HEK293 (cell line): ENCODE measurements at regions not wholly inside any gene's neighbourhood (a gene's known extent, or its start where the extent isn't known, plus 50 kb on each side); places are given as distances from the start of the nearest gene placed in this dataset.

Source experiments
- CTCF ChIA-PET: fragments of 350-600 bp; formaldehyde crosslinking; extraction: SDS; loops from one replicate; lab custom pipeline; 2021; ENCODE audit warnings: antibody characterized with exemption; lab: Yijun Ruan, JAX
- POLR2A ChIA-PET: fragments of 300-600 bp; formaldehyde crosslinking; extraction: SDS; loops from one replicate; lab custom pipeline; 2020; ENCODE audit warnings: antibody characterized with exemption, inconsistent platforms; lab: Yijun Ruan, JAX
- H3K27ac ChIP-seq: fragments of 200-500 bp; sonication (Bioruptor generic); 2 replicates; pipeline ENCODE4 v1.5.1; 2014; ENCODE audit warnings: low read depth, low read length, control low read depth, inconsistent platforms; ENCODE audit errors: extremely low read depth
- H3K36me3 ChIP-seq, 2 experiments: fragments of 200-500 bp in 1 of 2; sonication (Bioruptor generic) in 1 of 2; 1 replicate in 1 of 2; 2 replicates in 1 of 2; pipeline ENCODE4 v1.5.1; 2014 to 2017; ENCODE audit warnings: inconsistent platforms in 2 of 2, low read length in 2 of 2; ENCODE audit not compliant: control insufficient read depth in 2 of 2, insufficient read depth in 1 of 2
- H3K4me1 ChIP-seq: fragments of 200-500 bp; sonication (Bioruptor generic); 2 replicates; pipeline ENCODE4 v1.5.1; 2014; ENCODE audit warnings: mild to moderate bottlenecking, low read length, inconsistent platforms; ENCODE audit not compliant: control insufficient read depth, insufficient read depth
- H3K4me3 ChIP-seq: 2 replicates; pipeline ENCODE4 v1.5.1; 2011; ENCODE audit warnings: low read depth, mild to moderate bottlenecking, control low read depth, low read length, moderate library complexity
- H3K9me3 ChIP-seq: fragments of 200-500 bp; sonication (Bioruptor generic); 2 replicates; pipeline ENCODE4 v1.5.1; 2014; ENCODE audit warnings: low read depth, low read length, inconsistent platforms; ENCODE audit not compliant: control insufficient read depth, insufficient read depth
- HOXA7 ChIP-seq: sonication (generic); formaldehyde crosslinking; IDR thresholded peaks from 2 replicates; pipeline ENCODE4 v1.8.1; 2022; ENCODE audit warnings: missing genetic modification reagents, borderline replicate concordance
- MYNN ChIP-seq: fragments of 450-650 bp; formaldehyde crosslinking; IDR thresholded peaks from 2 replicates; pipeline ENCODE4 v1.5.1; 2016; ENCODE audit warnings: missing biosample characterization, missing genetic modification characterization, borderline replicate concordance
- PRDM10 ChIP-seq: fragments of 450-650 bp; formaldehyde crosslinking; IDR thresholded peaks from 2 replicates; pipeline ENCODE4 v1.5.1; 2016; ENCODE audit warnings: missing biosample characterization, missing genetic modification characterization
- TSHZ1 ChIP-seq: fragments of 450-650 bp; formaldehyde crosslinking; IDR thresholded peaks from 2 replicates; pipeline ENCODE4 v1.5.1; 2016; ENCODE audit warnings: missing biosample characterization, missing genetic modification characterization, borderline replicate concordance
- ZBTB49 ChIP-seq: fragments of 450-650 bp; formaldehyde crosslinking; IDR thresholded peaks from 2 replicates; pipeline ENCODE4 v1.5.1; 2016; ENCODE audit warnings: missing biosample characterization, missing genetic modification characterization, low read depth
- ZFP69B ChIP-seq: fragments of 450-650 bp; formaldehyde crosslinking; IDR thresholded peaks from 2 replicates; pipeline ENCODE4 v1.5.1; 2016; ENCODE audit warnings: missing biosample characterization, missing genetic modification characterization
- ZIC2 ChIP-seq: fragments of 450-650 bp; formaldehyde crosslinking; IDR thresholded peaks from 2 replicates; pipeline ENCODE4 v1.5.1; 2016; ENCODE audit warnings: missing biosample characterization, missing genetic modification characterization
- ZNF157 ChIP-seq: fragments of 450-650 bp; formaldehyde crosslinking; IDR thresholded peaks from 2 replicates; pipeline ENCODE4 v1.5.1; 2016; ENCODE audit warnings: missing biosample characterization, missing genetic modification characterization
- ZNF26 ChIP-seq: fragments of 450-650 bp; formaldehyde crosslinking; IDR thresholded peaks from 2 replicates; pipeline ENCODE4 v1.5.1; 2016; ENCODE audit warnings: missing biosample characterization, missing genetic modification characterization
- ZNF311 ChIP-seq: fragments of 450-650 bp; formaldehyde crosslinking; IDR thresholded peaks from 2 replicates; pipeline ENCODE4 v1.5.1; 2017; ENCODE audit warnings: missing biosample characterization, missing genetic modification characterization, borderline replicate concordance
- ZNF391 ChIP-seq: fragments of 450-650 bp; formaldehyde crosslinking; IDR thresholded peaks from 2 replicates; pipeline ENCODE4 v1.5.1; 2016; ENCODE audit warnings: low read depth, missing biosample characterization, missing genetic modification characterization, borderline replicate concordance
- ZNF404 ChIP-seq: fragments of 450-650 bp; formaldehyde crosslinking; IDR thresholded peaks from 2 replicates; pipeline ENCODE4 v1.5.1; 2017; ENCODE audit warnings: missing biosample characterization, missing genetic modification characterization
- ZNF433 ChIP-seq: fragments of 450-650 bp; formaldehyde crosslinking; IDR thresholded peaks from 2 replicates; pipeline ENCODE4 v1.5.1; 2016; ENCODE audit warnings: missing biosample characterization, missing genetic modification characterization, low read depth
- ZNF621 ChIP-seq: fragments of 450-650 bp; formaldehyde crosslinking; IDR thresholded peaks from 2 replicates; pipeline ENCODE4 v1.5.1; 2017; ENCODE audit warnings: missing biosample characterization, missing genetic modification characterization
- ZNF660 ChIP-seq: fragments of 450-650 bp; IDR thresholded peaks from 2 replicates; pipeline ENCODE4 v1.5.1; 2018; ENCODE audit warnings: missing biosample characterization, mild to moderate bottlenecking, missing genetic modification characterization
- ZNF692 ChIP-seq: fragments of 450-650 bp; formaldehyde crosslinking; IDR thresholded peaks from 2 replicates; pipeline ENCODE4 v1.5.1; 2016; ENCODE audit warnings: missing biosample characterization, missing genetic modification characterization
- ZNF707 ChIP-seq: fragments of 450-650 bp; formaldehyde crosslinking; IDR thresholded peaks from 2 replicates; pipeline ENCODE4 v1.5.1; 2016; ENCODE audit warnings: missing biosample characterization, missing genetic modification characterization
- ZSCAN5A ChIP-seq: fragments of 450-650 bp; formaldehyde crosslinking; IDR thresholded peaks from 2 replicates; pipeline ENCODE4 v1.5.1; 2016; ENCODE audit warnings: missing biosample characterization, missing genetic modification characterization

- TF ChIP-seq TSHZ1 (tag by site-specific recombination) (no peak), ZNF692 (tag by site-specific recombination) (no peak), MYNN (tag by site-specific recombination) (no peak), ZNF311 (tag by site-specific recombination) (no peak), PRDM10 (tag by site-specific recombination) (no peak), ZNF157 (tag by site-specific recombination) (no peak), ZNF433 (no peak)
Observed at GRCh38 chr10:60467202-60467546, 77.5 kb upstream of the ANK3 start (continued).

GRCh38 chr10:60466267-60467201 lies 76.9 kb upstream of the ANK3 start:
- TF ChIP-seq ZNF404 (tag by site-specific recombination) (no peak), ZIC2 (tag by site-specific recombination) (no peak), ZNF26 (tag by site-specific recombination) (no peak), ZFP69B (tag by site-specific recombination) (no peak), ZBTB49 (no peak), ZNF621 (no peak), ZNF660 (tag by site-specific recombination) (no peak), HOXA7 (CRISPR knock-in tag) (no peak), ZNF707 (tag by site-specific recombination) (no peak), ZNF157 (tag by site-specific recombination) (no peak), ZNF391 (tag by site-specific recombination) (no peak), ZSCAN5A (no peak)
- no peak overlapping the region for H3K27ac ChIP-seq
- H3K36me3 ChIP-seq = no peaks in the 10 kb centered on the region
- POLR2A ChIA-PET = no interaction called here
- no peak overlapping the region for H3K4me3 ChIP-seq
- no peaks in the 10 kb centered on the region for H3K4me1 ChIP-seq
- CTCF ChIA-PET = interaction anchor here (1.0 kb wide), 1 partner anchor 22 kb away, joined by 4 read pairs; no protein-coding TSS in a partner anchor
- H3K9me3 ChIP-seq = no peaks in the 10 kb centered on the region
